Neutrophil (primary cell): ENCODE measurements at regions not wholly inside any gene's neighbourhood (a gene's known extent, or its start where the extent isn't known, plus 50 kb on each side); places are given as distances from the start of the nearest gene placed in this dataset.

Experiments
- H3K27ac ChIP-seq: fragments of 200-600 bp; sonication (generic); 2 replicates; pipeline ENCODE4 v1.5.1; 2016; ENCODE audit warnings: mild to moderate bottlenecking, moderate library complexity
- H3K27me3 ChIP-seq: fragments of 200-600 bp; sonication (generic); 2 replicates; pipeline ENCODE4 v1.6.0; 2016; ENCODE audit warnings: mild to moderate bottlenecking
- H3K36me3 ChIP-seq: fragments of 200-600 bp; sonication (generic); 2 replicates; pipeline ENCODE4 v1.5.1; 2017
- H3K4me1 ChIP-seq, 2 experiments: fragments of 200-600 bp in 1 of 2; sonication (generic) in 1 of 2; 1 replicate in 1 of 2; 2 replicates in 1 of 2; pipeline versions ENCODE4 v1.5.1 to v1.6.1; 2013 to 2016; ENCODE audit warnings: low read depth in 1 of 2, low read length in 1 of 2, mild to moderate bottlenecking in 1 of 2, moderate library complexity in 1 of 2; ENCODE audit not compliant: control insufficient read depth in 1 of 2, insufficient read depth in 1 of 2
- H3K4me3 ChIP-seq, 2 experiments: fragments of 200-600 bp in 1 of 2; sonication (generic) in 1 of 2; 1 replicate in 1 of 2; 2 replicates in 1 of 2; pipeline ENCODE4 v1.5.1; 2013 to 2016; ENCODE audit warnings: low read depth in 1 of 2, low read length in 1 of 2, mild to moderate bottlenecking in 1 of 2, moderate library complexity in 1 of 2
- H3K9me3 ChIP-seq: fragments of 200-600 bp; sonication (generic); 2 replicates; pipeline ENCODE4 v1.5.1; 2016
- TF ChIP-seq, protein P1 (sequence below): fragments of 200-600 bp; sonication (generic); IDR thresholded peaks from 2 replicates; pipeline ENCODE4 v1.5.1; 2016; ENCODE audit warnings: antibody characterized with exemption

- Histone ChIP-seq H3K4me1 (no peaks in the 10 kb centered on the region), H3K27ac (no peak overlapping the region), H3K36me3 (no peaks in the 10 kb centered on the region), H3K9me3 (no peaks in the 10 kb centered on the region), H3K27me3 (no peaks in the 10 kb centered on the region), H3K4me3 (no peak overlapping the region)
- TF ChIP-seq, protein P1, sequence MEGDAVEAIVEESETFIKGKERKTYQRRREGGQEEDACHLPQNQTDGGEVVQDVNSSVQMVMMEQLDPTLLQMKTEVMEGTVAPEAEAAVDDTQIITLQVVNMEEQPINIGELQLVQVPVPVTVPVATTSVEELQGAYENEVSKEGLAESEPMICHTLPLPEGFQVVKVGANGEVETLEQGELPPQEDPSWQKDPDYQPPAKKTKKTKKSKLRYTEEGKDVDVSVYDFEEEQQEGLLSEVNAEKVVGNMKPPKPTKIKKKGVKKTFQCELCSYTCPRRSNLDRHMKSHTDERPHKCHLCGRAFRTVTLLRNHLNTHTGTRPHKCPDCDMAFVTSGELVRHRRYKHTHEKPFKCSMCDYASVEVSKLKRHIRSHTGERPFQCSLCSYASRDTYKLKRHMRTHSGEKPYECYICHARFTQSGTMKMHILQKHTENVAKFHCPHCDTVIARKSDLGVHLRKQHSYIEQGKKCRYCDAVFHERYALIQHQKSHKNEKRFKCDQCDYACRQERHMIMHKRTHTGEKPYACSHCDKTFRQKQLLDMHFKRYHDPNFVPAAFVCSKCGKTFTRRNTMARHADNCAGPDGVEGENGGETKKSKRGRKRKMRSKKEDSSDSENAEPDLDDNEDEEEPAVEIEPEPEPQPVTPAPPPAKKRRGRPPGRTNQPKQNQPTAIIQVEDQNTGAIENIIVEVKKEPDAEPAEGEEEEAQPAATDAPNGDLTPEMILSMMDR, result no peak
Observed at GRCh38 chr18:30929718-30930117, 112.8 kb downstream of the DSC3 start.

DNA sequence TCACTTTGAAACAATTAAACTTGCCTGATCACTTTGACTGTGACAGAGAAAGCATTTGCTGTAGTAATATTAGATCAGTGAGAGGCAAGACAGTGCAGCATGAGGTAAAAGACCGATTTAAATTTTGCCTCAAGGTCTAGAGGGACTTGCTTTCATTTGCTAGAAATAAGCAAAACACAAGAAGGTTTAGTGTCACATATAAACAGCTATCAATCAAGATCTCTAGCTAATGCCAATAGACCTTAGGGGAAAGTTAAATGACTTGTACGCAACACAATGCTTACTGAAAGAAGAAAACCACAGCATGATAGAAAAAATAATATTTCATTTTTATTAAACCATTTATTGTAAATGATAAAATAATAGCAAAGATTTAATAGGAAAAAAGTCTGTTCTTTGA lies 113.5 kb downstream of the DSC3 start:
- Histone ChIP-seq H3K4me3 (no peak overlapping the region), H3K27ac (no peak overlapping the region), H3K27me3 (no peaks in the 10 kb centered on the region), H3K4me1 (no peaks in the 10 kb centered on the region), H3K36me3 (no peaks in the 10 kb centered on the region), H3K9me3 (no peaks in the 10 kb centered on the region)
- TF ChIP-seq, protein P1, result no peak

DNA sequence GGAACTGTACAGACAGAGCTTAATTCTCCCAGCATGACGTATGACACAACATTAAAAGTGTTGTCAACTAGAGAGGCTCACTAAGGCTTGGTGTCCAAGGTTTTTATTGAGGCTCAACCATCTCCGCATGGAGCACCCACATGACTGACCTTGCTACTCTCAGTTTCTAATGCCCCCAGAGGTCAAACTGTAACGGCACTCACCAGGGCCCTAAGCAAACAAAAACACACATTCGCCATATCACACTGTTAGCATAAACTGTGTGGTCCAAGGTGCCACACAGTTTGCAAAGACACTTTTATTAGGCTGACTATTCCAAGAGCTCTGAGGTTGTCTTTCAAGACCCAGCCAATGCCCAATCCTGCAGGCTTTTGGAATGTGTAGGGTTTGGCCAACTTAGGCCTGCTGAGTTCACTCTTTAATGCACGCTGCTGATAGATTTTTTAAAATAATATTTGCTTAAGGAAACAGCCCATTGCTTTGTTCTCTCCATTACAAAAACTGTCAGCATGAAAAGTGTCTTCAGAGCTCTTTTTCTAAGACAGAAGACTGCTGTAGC lies 114.9 kb downstream of the DSC3 start:
- Histone ChIP-seq H3K36me3 (no peaks in the 10 kb centered on the region), H3K9me3 (no peaks in the 10 kb centered on the region), H3K4me1 (no peaks in the 10 kb centered on the region), H3K4me3 (no peak overlapping the region), H3K27me3 (no peaks in the 10 kb centered on the region), H3K27ac (no peak overlapping the region)
- TF ChIP-seq, protein P1, result no peak

DNA sequence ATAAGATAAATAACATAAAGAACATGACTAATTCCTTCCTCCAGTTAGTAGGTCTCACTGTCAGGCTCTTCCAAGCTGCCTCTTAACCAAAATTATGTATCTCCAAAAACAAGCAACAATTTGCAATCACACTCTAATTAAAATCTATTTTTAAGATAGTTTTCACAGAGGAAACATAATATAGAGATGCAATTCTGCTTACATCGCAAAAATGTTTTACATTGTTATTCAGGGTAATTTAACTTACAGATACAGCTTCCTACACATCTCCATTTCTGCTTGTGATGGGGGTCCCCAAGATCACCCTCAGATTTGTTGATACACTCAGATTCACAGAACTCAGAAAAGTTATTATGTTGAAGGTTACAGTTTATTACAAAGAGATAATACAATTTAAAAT lies 115.5 kb downstream of the DSC3 start:
- Histone ChIP-seq H3K27ac (no peak overlapping the region), H3K27me3 (no peaks in the 10 kb centered on the region), H3K9me3 (no peaks in the 10 kb centered on the region), H3K4me3 (no peak overlapping the region), H3K4me1 (no peaks in the 10 kb centered on the region), H3K36me3 (no peaks in the 10 kb centered on the region)
- TF ChIP-seq, protein P1, result no peak

GRCh38 chr18:30925795-30926194 lies 116.7 kb downstream of the DSC3 start:
- TF ChIP-seq, protein P1, result no peak
- H3K4me3 ChIP-seq, result no peak overlapping the region
- no peaks in the 10 kb centered on the region for H3K4me1 ChIP-seq
- no peaks in the 10 kb centered on the region for H3K36me3 ChIP-seq
- no peak overlapping the region for H3K27ac ChIP-seq
- no peaks in the 10 kb centered on the region for H3K9me3 ChIP-seq
- H3K27me3 ChIP-seq, result no peaks in the 10 kb centered on the region

- Histone ChIP-seq H3K27me3 (no peaks in the 10 kb centered on the region), H3K27ac (no peak overlapping the region), H3K9me3 (no peaks in the 10 kb centered on the region), H3K4me1 (no peaks in the 10 kb centered on the region), H3K36me3 (no peaks in the 10 kb centered on the region), H3K4me3 (no peak overlapping the region)
- TF ChIP-seq, protein P1, result no peak
Observed at GRCh38 chr18:30920757-30921156, 121.8 kb downstream of the DSC3 start.
